ENCODE measurements at regions not wholly inside any gene's neighbourhood (a gene's known extent, or its start where the extent isn't known, plus 50 kb on each side); places are given as distances from the start of the nearest gene placed in this dataset.
"Not testable (repeated sequence)": the region's sequence is repeated elsewhere in the genome, so short reads cannot be mapped to it uniquely, and the experiment has no call there.

DNA sequence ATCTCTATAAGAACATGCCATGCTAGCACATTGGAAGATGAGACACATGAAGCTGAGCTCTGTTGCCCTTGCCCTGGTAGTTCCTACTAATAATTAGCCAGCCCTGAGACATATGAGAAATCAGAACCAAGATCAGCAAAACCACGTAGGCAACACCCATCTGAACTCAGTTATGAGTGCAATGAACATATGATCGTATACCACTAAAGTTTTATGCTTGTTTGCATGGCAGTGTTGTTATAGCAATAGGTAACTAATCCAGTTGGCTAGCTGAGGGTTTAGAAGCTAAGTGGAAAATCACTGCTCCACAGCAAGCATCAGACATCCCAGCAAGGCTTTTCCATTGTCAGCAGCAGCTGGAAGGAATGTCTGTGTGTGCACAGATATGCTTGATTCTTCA, 180.7 kb downstream of the BTBD3 start:
- no peaks in the 10 kb centered on the region for H3K27me3 ChIP-seq (ENCODE audit: low read depth, low read length)
- H3K36me3 ChIP-seq (ENCODE audit: control insufficient read depth in 1 of 2, insufficient read depth in 2 of 2, low read length in 2 of 2): no peaks in the 10 kb centered on the region
- no peaks in the 10 kb centered on the region for H3K4me1 ChIP-seq (ENCODE audit: control insufficient read depth in 1 of 2, insufficient read depth in 2 of 2, low read length in 2 of 2)
- H3K9me3 ChIP-seq (ENCODE audit: control insufficient read depth in 1 of 2, low read length in 2 of 2): no peaks in the 10 kb centered on the region
- no peak overlapping the region for H3K4me3 ChIP-seq (ENCODE audit: low read depth in 1 of 2, low read length in 2 of 2)
- H3K27ac ChIP-seq (ENCODE audit: low read length): no peak overlapping the region

DNA sequence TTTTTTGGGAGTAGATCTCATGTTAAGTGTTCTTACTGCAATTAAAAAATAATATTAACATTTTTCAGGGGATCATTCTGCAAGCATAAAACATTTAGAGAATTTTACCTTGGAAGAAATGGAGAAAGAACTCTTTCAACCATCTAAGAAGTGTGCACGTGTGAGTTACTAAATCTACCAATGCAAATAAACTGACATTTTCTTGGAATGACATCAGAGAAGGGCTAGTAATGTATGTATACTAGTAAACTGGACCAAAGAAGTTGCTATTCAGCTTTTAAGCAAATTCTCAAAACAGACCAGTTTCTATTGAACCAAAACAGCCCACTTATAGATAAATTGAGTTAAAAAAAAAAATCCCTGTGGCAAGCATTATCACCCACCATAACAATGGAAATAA, 191.2 kb downstream of the BTBD3 start:
- H3K27ac ChIP-seq (ENCODE audit: low read length): no peak overlapping the region
- no peaks in the 10 kb centered on the region for H3K4me1 ChIP-seq (ENCODE audit: control insufficient read depth in 1 of 2, insufficient read depth in 2 of 2, low read length in 2 of 2)
- H3K36me3 ChIP-seq (ENCODE audit: control insufficient read depth in 1 of 2, insufficient read depth in 2 of 2, low read length in 2 of 2): no peaks in the 10 kb centered on the region
- no peak overlapping the region for H3K4me3 ChIP-seq (ENCODE audit: low read depth in 1 of 2, low read length in 2 of 2)
- no peaks in the 10 kb centered on the region for H3K9me3 ChIP-seq (ENCODE audit: control insufficient read depth in 1 of 2, low read length in 2 of 2)
- H3K27me3 ChIP-seq (ENCODE audit: low read depth, low read length): no peaks in the 10 kb centered on the region

DNA sequence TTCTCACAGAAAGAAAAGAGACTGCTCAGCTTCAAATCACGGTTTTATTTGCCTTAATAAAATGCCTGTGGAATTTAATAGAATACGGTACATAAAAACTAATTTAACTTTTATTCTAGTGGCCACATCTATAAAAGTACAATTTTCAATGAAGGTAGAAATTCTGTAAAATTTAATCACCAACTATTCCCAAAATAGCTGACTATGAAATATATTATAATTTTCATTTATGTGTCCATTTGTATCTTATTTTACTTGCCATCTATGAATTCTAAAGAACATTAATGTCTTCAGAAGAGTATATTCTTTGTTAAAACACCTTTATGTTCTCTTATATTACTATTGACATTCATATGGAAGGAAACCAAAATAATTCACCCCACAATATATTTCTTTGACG, 192.6 kb downstream of the BTBD3 start:
- Histone ChIP-seq H3K4me1 (ENCODE audit: control insufficient read depth in 1 of 2, insufficient read depth in 2 of 2, low read length in 2 of 2) (no peaks in the 10 kb centered on the region), H3K27ac (ENCODE audit: low read length) (no peak overlapping the region), H3K27me3 (ENCODE audit: low read depth, low read length) (no peaks in the 10 kb centered on the region), H3K36me3 (ENCODE audit: control insufficient read depth in 1 of 2, insufficient read depth in 2 of 2, low read length in 2 of 2) (no peaks in the 10 kb centered on the region), H3K4me3 (ENCODE audit: low read depth in 1 of 2, low read length in 2 of 2) (no peak overlapping the region), H3K9me3 (ENCODE audit: control insufficient read depth in 1 of 2, low read length in 2 of 2) (no peaks in the 10 kb centered on the region)

DNA sequence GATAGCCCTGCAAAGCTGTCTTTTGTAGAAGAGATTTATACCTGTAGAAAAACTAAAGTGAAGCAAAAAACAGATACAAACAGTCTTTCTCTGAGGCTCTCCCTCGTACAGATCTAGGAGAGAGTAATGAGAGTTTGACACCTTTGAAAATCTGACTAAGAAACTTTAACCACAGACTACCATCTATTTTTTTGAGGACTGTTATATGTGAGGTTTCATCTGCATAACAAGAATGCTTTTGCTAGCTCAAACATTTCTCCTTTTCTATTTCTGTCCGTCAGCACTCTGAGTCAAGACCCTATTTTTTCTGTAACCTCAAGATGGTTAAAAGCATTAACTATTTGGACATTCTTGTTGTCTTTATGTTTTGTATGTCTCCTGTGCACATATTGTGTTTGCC, 193.0 kb downstream of the BTBD3 start:
- H3K36me3 ChIP-seq (ENCODE audit: control insufficient read depth in 1 of 2, insufficient read depth in 2 of 2, low read length in 2 of 2): no peaks in the 10 kb centered on the region

DNA sequence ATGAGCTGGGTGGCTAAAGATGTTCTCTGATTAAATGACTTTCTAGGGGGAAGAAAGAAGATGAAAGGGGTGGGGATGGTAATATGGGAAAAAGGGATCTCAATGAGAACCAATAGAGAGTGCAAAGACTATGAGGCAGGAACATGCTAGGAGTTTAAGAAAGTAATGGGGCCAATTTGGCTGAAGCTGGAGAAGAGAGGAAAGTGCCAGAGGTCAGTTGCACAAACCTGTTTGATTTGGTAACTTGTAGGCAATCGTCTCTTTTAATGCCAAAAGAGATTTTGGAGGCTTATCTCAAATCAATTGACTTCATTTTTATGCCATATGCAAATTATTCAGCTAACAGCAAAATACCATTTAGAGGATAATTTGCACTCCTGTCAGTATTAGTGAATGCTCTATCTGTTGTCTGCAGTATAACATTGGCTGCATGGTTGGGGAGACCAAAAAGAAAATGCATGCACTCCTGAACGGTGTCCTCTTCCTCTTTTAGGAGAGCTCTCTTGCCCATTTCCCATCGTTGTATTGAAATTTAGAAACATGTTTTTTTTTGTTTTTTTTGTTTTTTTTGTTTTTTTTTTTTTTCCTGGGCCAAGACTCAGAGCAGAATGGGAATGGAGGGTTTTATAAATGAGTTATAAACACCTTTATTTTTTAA, 193.9 kb downstream of the BTBD3 start:
- Histone ChIP-seq H3K4me3 (ENCODE audit: low read depth in 1 of 2, low read length in 2 of 2) (no peak overlapping the region), H3K4me1 (ENCODE audit: control insufficient read depth in 1 of 2, insufficient read depth in 2 of 2, low read length in 2 of 2) (no peaks in the 10 kb centered on the region), H3K36me3 (ENCODE audit: control insufficient read depth in 1 of 2, insufficient read depth in 2 of 2, low read length in 2 of 2) (no peaks in the 10 kb centered on the region), H3K27ac (ENCODE audit: low read length) (no peak overlapping the region), H3K27me3 (ENCODE audit: low read depth, low read length) (no peaks in the 10 kb centered on the region), H3K9me3 (ENCODE audit: control insufficient read depth in 1 of 2, low read length in 2 of 2) (no peaks in the 10 kb centered on the region)

More for the DNA sequence above, 193.0 kb downstream of the BTBD3 start:
- H3K4me1 ChIP-seq (ENCODE audit: control insufficient read depth in 1 of 2, insufficient read depth in 2 of 2, low read length in 2 of 2): no peaks in the 10 kb centered on the region
- H3K4me3 ChIP-seq (ENCODE audit: low read depth in 1 of 2, low read length in 2 of 2): no peak overlapping the region
- no peak overlapping the region for H3K27ac ChIP-seq (ENCODE audit: low read length)
- no peaks in the 10 kb centered on the region for H3K27me3 ChIP-seq (ENCODE audit: low read depth, low read length)
- H3K9me3 ChIP-seq (ENCODE audit: control insufficient read depth in 1 of 2, low read length in 2 of 2): no peaks in the 10 kb centered on the region

DNA sequence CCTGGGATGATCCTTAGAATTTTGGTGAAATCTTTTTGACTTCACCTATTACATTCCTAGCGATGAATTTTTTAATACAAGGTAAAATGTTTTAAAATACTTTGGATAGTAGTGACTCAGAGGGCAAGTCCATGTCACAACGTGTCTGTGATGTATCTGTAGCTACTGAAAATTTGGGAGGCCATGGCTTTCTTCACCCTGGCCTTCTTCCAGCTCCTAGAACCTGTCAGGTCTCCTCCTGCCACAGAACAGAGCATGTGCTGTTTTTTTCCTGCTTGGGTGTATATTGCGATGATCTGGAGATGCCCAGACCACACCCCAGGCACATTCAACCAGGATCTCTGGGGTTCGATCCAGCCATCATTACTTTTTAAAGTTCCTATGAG, 194.4 kb downstream of the BTBD3 start:
- no peak overlapping the region for H3K4me3 ChIP-seq (ENCODE audit: low read depth in 1 of 2, low read length in 2 of 2)

DNA sequence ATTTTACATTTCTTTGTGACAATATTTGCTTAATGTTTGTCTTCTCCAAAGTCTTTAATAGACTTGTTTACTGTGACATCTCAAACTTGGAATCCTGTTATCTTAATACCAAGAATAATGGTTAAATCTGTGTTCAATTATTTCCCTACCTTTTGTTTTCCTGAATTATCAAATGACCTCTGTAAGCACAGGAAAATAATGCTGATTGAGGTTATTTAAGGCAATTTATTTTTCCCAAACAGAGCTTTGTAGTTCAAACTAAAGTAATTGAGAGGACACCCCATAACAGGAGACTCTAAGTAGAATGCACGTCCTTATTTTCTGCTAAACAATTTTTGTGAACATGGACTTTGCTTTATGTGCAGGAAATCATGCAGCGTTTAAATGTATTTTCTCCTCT, 195.0 kb downstream of the BTBD3 start:
- no peaks in the 10 kb centered on the region for H3K27me3 ChIP-seq (ENCODE audit: low read depth, low read length)
- no peaks in the 10 kb centered on the region for H3K4me1 ChIP-seq (ENCODE audit: control insufficient read depth in 1 of 2, insufficient read depth in 2 of 2, low read length in 2 of 2)
- no peaks in the 10 kb centered on the region for H3K36me3 ChIP-seq (ENCODE audit: control insufficient read depth in 1 of 2, insufficient read depth in 2 of 2, low read length in 2 of 2)
- H3K9me3 ChIP-seq (ENCODE audit: control insufficient read depth in 1 of 2, low read length in 2 of 2): no peaks in the 10 kb centered on the region
- no peak overlapping the region for H3K4me3 ChIP-seq (ENCODE audit: low read depth in 1 of 2, low read length in 2 of 2)
- H3K27ac ChIP-seq (ENCODE audit: low read length): no peak overlapping the region

More for the DNA sequence above, 194.4 kb downstream of the BTBD3 start:
- Histone ChIP-seq H3K36me3 (ENCODE audit: control insufficient read depth in 1 of 2, insufficient read depth in 2 of 2, low read length in 2 of 2) (no peaks in the 10 kb centered on the region), H3K27me3 (ENCODE audit: low read depth, low read length) (no peaks in the 10 kb centered on the region), H3K4me1 (ENCODE audit: control insufficient read depth in 1 of 2, insufficient read depth in 2 of 2, low read length in 2 of 2) (no peaks in the 10 kb centered on the region), H3K9me3 (ENCODE audit: control insufficient read depth in 1 of 2, low read length in 2 of 2) (no peaks in the 10 kb centered on the region), H3K27ac (ENCODE audit: low read length) (no peak overlapping the region)

DNA sequence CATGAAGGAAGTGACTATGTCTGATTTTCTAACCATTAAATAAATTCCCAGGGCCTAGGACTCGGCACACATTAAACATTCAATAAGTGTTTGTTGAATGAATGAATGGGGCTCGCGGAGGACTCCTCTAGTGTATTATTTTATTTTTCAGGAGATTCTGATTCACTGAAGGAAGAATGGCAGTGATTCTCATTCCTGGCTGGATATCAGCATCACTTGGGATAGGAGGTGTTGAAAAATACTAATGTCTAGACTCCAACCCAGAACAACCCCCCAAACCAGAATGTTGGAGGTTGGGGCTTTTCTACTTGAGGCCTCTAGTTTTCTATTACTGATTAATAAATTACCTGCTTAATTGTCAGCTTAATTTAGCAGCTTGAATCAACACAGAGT, 195.4 kb downstream of the BTBD3 start:
- Histone ChIP-seq H3K9me3 (ENCODE audit: control insufficient read depth in 1 of 2, low read length in 2 of 2) (no peaks in the 10 kb centered on the region), H3K4me1 (ENCODE audit: control insufficient read depth in 1 of 2, insufficient read depth in 2 of 2, low read length in 2 of 2) (no peaks in the 10 kb centered on the region), H3K36me3 (ENCODE audit: control insufficient read depth in 1 of 2, insufficient read depth in 2 of 2, low read length in 2 of 2) (no peaks in the 10 kb centered on the region), H3K27me3 (ENCODE audit: low read depth, low read length) (no peaks in the 10 kb centered on the region), H3K4me3 (ENCODE audit: low read depth in 1 of 2, low read length in 2 of 2) (no peak overlapping the region), H3K27ac (ENCODE audit: low read length) (no peak overlapping the region)

DNA sequence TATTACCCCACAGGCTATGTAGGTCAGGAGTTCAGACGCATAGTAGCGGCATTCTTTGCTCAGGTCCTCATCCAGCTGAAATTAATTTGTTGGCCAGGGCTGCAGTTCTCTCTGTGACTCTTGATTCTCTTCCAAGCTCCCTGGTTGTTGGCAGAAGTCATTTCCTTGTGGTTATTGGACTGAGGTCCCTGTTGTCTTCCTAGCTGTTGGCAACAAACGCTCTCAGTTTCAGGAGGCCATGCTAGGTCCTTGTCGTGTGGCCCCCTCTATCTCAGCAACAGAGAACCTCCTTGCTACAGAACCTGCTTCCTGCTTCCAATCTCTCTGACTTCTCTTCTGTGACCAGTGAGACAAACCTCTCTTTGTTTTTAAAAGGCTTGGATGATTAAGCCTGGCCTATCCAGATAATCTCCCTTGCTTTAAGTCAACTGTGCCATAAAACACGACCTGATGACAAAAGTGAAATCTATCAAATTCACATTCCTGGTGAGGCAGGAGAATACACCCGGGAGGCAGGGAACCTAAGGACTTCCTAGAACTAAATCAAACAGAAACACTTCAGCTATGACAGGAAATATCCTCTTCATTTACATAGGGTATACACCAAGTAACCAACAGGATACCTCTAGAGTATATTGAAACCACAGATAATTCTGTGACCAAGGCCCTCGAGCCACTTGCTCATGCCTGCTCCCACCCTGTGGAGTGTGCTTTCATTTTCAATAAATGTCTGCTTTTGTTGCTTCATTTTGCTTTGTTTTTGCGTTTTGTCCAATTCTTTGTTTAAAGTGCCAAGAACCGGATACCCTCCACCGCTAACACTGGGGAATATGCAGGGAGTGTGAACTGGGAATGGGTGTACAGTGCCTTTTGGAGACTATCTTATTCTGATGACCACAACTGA, 196.0 kb downstream of the BTBD3 start:
- Histone ChIP-seq H3K4me1 (ENCODE audit: control insufficient read depth in 1 of 2, insufficient read depth in 2 of 2, low read length in 2 of 2) (no peaks in the 10 kb centered on the region), H3K4me3 (ENCODE audit: low read depth in 1 of 2, low read length in 2 of 2) (no peak overlapping the region), H3K27ac (ENCODE audit: low read length) (no peak overlapping the region), H3K27me3 (ENCODE audit: low read depth, low read length) (no peaks in the 10 kb centered on the region), H3K9me3 (ENCODE audit: control insufficient read depth in 1 of 2, low read length in 2 of 2) (no peaks in the 10 kb centered on the region), H3K36me3 (ENCODE audit: control insufficient read depth in 1 of 2, insufficient read depth in 2 of 2, low read length in 2 of 2) (no peaks in the 10 kb centered on the region)

DNA sequence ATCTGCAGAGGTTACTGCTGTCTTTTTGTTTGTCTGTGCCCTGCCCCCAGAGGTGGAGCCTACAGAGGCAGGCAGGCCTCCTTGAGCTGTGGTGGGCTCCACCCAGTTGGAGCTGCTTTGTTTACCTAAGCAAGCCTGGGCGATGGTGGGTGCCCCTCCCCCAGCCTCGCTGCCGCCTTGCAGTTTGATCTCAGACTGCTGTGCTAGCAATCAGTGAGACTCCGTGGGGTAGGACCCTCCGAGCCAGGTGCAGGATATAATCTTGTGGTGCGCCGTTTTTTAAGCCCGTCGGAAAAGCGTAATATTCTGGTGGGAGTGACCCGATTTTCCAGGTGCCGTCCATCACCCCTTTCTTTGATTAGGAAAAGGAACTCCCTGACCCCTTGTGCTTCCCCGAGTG, 211.4 kb downstream of the BTBD3 start:
- not testable (repeated sequence) for H3K36me3 ChIP-seq (ENCODE audit: control insufficient read depth in 1 of 2, insufficient read depth in 2 of 2, low read length in 2 of 2); H3K9me3 ChIP-seq (ENCODE audit: control insufficient read depth in 1 of 2, low read length in 2 of 2); H3K27me3 ChIP-seq (ENCODE audit: low read depth, low read length); H3K4me1 ChIP-seq (ENCODE audit: control insufficient read depth in 1 of 2, insufficient read depth in 2 of 2, low read length in 2 of 2); H3K27ac ChIP-seq (ENCODE audit: low read length); H3K4me3 ChIP-seq (ENCODE audit: low read depth in 1 of 2, low read length in 2 of 2)

DNA sequence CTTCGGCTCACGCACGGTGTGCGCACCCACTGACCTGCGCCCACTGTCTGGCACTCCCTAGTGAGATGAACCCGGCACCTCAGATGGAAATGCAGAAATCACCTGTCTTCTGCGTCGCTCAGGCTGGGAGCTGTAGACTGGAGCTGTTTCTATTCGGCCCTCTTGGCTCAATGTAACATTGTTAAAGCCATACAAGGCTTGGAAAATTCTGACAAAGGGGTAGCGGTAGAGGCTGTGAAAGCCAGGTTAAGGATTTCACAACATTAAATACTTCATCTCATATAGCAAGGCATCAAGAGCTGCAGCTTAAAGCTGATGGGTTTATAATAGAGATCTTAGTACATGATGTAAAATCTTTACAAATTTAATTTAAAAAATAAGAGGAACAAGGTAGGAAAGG, 211.8 kb downstream of the BTBD3 start:
- H3K9me3 ChIP-seq (ENCODE audit: control insufficient read depth in 1 of 2, low read length in 2 of 2); H3K27ac ChIP-seq (ENCODE audit: low read length); H3K4me3 ChIP-seq (ENCODE audit: low read depth in 1 of 2, low read length in 2 of 2); H3K4me1 ChIP-seq (ENCODE audit: control insufficient read depth in 1 of 2, insufficient read depth in 2 of 2, low read length in 2 of 2); H3K27me3 ChIP-seq (ENCODE audit: low read depth, low read length); H3K36me3 ChIP-seq (ENCODE audit: control insufficient read depth in 1 of 2, insufficient read depth in 2 of 2, low read length in 2 of 2): not testable (repeated sequence)

DNA sequence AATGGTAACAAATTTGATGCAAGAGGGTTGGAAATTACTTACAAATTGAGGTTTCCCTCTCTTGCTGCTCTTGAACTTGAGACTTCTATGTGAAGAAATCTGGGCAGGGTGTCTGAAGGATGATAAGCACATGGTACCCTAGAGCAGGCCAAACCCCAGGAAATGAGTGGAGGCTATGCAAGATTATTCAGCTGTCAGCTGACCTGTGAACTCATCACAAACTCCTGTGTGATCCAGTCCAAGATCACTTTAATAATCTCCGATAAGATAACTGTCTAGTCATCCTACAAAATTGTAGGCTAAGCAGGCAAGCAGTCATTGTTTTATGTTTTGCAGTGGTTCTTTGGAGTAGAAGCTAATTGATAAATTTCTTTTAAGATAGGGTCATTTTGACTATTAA, 213.1 kb downstream of the BTBD3 start:
- no peak overlapping the region for H3K4me3 ChIP-seq (ENCODE audit: low read depth in 1 of 2, low read length in 2 of 2)
- no peaks in the 10 kb centered on the region for H3K4me1 ChIP-seq (ENCODE audit: control insufficient read depth in 1 of 2, insufficient read depth in 2 of 2, low read length in 2 of 2)
- no peak overlapping the region for H3K27ac ChIP-seq (ENCODE audit: low read length)
- H3K27me3 ChIP-seq (ENCODE audit: low read depth, low read length): no peaks in the 10 kb centered on the region
- H3K36me3 ChIP-seq (ENCODE audit: control insufficient read depth in 1 of 2, insufficient read depth in 2 of 2, low read length in 2 of 2): no peaks in the 10 kb centered on the region
- no peaks in the 10 kb centered on the region for H3K9me3 ChIP-seq (ENCODE audit: control insufficient read depth in 1 of 2, low read length in 2 of 2)

All from muscle layer of duodenum (tissue), 2 donors.